HCT116 (cell line): ENCODE measurements at regions not wholly inside any gene's neighbourhood (a gene's known extent, or its start where the extent isn't known, plus 50 kb on each side); places are given as distances from the start of the nearest gene placed in this dataset.

Source experiments
- CBX3 ChIP-seq: IDR thresholded peaks from 2 replicates; pipeline ENCODE4 v1.6.1; 2012; ENCODE audit warnings: low read depth
- EZH2 ChIP-seq: fragments of 200-600 bp; sonication (generic); IDR thresholded peaks from 2 replicates; pipeline ENCODE4 v1.6.1; 2017; ENCODE audit warnings: antibody characterized with exemption, mixed run types
- EZH2phosphoT487 ChIP-seq: fragments of 200-600 bp; IDR thresholded peaks from 2 replicates; pipeline ENCODE4 v1.6.1; 2018; ENCODE audit warnings: antibody characterized with exemption, borderline replicate concordance
- JUND ChIP-seq: IDR thresholded peaks from 2 replicates; pipeline ENCODE4 v1.6.1; 2012
- POLR2A ChIP-seq: IDR thresholded peaks from 2 replicates; pipeline ENCODE4 v1.7.0; 2011; ENCODE audit warnings: borderline replicate concordance; ENCODE audit not compliant: insufficient read depth, insufficient read length; ENCODE audit errors: extremely low read depth
- POLR2AphosphoS5 ChIP-seq: IDR thresholded peaks from 2 replicates; pipeline ENCODE4 v1.6.1; 2011; ENCODE audit warnings: mild to moderate bottlenecking, low read depth, low read length, moderate library complexity
- RAD21 ChIP-seq: IDR thresholded peaks from 2 replicates; pipeline ENCODE4 v1.6.1; 2012; ENCODE audit warnings: low read depth, mild to moderate bottlenecking
- YY1 ChIP-seq: IDR thresholded peaks from 2 replicates; pipeline ENCODE4 v1.6.1; 2011; ENCODE audit warnings: low read length, low read depth, moderate library complexity, mild to moderate bottlenecking; ENCODE audit not compliant: insufficient replicate concordance; ENCODE audit errors: extremely low read depth
- TF ChIP-seq, protein P1 (sequence below), 3 experiments: fragments of 200-600 bp in 1 of 3; sonication (generic) in 1 of 3; IDR thresholded peaks in 2 of 3; conservative IDR thresholded peaks in 1 of 3; 2 replicates each; pipeline ENCODE4 v1.5.1; 2012 to 2017; ENCODE audit warnings: low read depth in 2 of 3, low read length in 2 of 3, antibody characterized with exemption in 1 of 3, borderline replicate concordance in 1 of 3, control low read depth in 1 of 3, mild to moderate bottlenecking in 1 of 3, mixed read lengths in 1 of 3, mixed run types in 1 of 3, moderate library complexity in 1 of 3; ENCODE audit not compliant: insufficient read depth in 1 of 3

DNA sequence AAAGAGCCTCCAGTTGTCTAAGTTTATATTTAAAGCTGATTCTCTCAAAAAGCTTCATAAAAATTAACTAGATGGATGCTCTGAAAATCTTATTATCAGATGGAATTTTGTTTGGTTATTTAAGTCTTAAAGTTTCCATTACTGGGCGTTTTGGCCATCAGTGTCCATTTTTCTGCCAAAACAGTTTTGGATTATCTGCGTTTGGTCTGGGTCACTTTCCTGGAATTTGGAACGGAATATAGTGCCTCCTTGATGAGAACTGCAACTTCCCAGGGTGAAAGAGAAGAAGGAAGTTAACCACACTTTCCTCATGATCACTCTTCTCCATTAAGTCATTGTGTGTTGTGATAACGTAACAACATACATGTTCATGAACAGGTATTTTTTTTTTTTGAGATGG is 764.9 kb upstream of the AUTS2 start:
- TF ChIP-seq, protein P1, sequence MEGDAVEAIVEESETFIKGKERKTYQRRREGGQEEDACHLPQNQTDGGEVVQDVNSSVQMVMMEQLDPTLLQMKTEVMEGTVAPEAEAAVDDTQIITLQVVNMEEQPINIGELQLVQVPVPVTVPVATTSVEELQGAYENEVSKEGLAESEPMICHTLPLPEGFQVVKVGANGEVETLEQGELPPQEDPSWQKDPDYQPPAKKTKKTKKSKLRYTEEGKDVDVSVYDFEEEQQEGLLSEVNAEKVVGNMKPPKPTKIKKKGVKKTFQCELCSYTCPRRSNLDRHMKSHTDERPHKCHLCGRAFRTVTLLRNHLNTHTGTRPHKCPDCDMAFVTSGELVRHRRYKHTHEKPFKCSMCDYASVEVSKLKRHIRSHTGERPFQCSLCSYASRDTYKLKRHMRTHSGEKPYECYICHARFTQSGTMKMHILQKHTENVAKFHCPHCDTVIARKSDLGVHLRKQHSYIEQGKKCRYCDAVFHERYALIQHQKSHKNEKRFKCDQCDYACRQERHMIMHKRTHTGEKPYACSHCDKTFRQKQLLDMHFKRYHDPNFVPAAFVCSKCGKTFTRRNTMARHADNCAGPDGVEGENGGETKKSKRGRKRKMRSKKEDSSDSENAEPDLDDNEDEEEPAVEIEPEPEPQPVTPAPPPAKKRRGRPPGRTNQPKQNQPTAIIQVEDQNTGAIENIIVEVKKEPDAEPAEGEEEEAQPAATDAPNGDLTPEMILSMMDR (IDR thresholded peaks at IDR 0.05 in 2 of 3, conservative IDR thresholded peaks at IDR 0.05 in 1 of 3; ENCODE audit: borderline replicate concordance in 1 of 3, insufficient read depth in 1 of 3, low read depth in 2 of 3, low read length in 2 of 3), result no peak
- TF ChIP-seq EZH2 (no peak), JUND (no peak), POLR2A (no peak), EZH2phosphoT487 (no peak), POLR2AphosphoS5 (no peak), RAD21 (no peak), CBX3 (no peak), YY1 (no peak)
